ENCODE measurements at regions not wholly inside any gene's neighbourhood (a gene's known extent, or its start where the extent isn't known, plus 50 kb on each side); places are given as distances from the start of the nearest gene placed in this dataset.

DNA sequence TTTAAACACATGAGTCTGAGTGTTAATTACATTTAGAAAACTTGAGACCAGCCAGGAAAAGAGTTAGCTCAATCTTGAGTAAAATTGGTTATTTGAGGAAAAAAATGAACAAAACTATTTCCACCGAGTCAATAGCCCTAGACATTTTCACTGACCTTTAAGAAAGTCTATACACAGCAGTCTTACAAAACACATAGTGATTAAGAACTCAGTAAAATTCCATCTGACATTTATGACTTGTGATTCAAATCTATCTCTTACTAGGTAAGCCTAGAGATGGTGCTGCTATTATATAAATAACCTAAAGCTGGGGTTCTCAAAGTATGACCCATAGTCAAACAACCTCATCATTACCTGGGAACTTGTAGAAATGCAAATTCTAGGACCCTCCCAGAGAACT is 109.1 kb upstream of the COL8A1 start:
- no peak for DNase-seq (ENCODE audit: low read depth)
- no peak overlapping the region for H3K4me3 ChIP-seq (ENCODE audit: low read depth, low read length)
- TF ChIP-seq, protein P1, sequence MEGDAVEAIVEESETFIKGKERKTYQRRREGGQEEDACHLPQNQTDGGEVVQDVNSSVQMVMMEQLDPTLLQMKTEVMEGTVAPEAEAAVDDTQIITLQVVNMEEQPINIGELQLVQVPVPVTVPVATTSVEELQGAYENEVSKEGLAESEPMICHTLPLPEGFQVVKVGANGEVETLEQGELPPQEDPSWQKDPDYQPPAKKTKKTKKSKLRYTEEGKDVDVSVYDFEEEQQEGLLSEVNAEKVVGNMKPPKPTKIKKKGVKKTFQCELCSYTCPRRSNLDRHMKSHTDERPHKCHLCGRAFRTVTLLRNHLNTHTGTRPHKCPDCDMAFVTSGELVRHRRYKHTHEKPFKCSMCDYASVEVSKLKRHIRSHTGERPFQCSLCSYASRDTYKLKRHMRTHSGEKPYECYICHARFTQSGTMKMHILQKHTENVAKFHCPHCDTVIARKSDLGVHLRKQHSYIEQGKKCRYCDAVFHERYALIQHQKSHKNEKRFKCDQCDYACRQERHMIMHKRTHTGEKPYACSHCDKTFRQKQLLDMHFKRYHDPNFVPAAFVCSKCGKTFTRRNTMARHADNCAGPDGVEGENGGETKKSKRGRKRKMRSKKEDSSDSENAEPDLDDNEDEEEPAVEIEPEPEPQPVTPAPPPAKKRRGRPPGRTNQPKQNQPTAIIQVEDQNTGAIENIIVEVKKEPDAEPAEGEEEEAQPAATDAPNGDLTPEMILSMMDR (conservative IDR thresholded peaks at IDR 0.05; ENCODE audit: low read depth, low read length) = no peak

DNA sequence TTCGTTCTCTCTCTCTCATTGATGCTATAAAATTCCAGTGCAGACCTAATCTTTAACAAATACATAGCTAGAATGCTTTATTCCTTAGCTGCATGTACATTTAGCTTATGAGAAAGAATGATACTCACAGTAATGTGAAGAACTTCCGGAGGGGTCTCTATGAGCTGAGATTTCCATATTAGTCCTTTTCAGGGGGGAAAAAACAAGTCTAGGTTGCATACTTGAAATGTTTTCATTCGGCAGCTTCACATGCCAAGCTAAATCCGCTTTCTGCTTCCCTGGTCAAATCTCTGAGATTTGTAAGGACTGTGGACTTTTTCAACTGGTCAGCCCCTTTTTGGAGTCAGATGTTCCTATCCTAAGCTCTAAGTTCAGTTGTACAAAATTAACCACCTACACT is 111.5 kb upstream of the COL8A1 start:
- H3K4me3 ChIP-seq (ENCODE audit: low read depth, low read length) = no peak overlapping the region
- TF ChIP-seq, protein P1 (conservative IDR thresholded peaks at IDR 0.05; ENCODE audit: low read depth, low read length) = no peak
- DNase-seq (ENCODE audit: low read depth) = peak; percentile 78

DNA sequence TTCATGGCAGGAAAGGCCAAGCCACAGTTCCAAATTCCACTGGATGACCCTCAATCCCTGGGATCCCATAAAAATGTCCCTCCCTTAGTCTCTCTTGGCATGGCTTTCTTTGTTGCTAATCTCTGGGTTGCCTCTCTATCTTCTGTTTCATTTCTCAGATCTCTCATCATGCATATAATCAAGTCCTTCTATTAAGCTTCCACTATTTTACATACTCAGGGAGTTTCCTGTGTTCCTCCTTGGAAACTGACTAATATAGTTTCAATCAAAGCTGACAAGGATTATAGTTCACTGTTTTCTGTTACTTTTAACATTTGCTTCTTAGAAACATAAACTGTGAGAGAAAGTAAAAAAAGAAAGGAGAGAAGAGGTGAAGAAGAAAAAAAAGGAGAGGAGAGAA is 113.8 kb upstream of the COL8A1 start:
- no peak overlapping the region for H3K4me3 ChIP-seq (ENCODE audit: low read depth, low read length)
- no peak for DNase-seq (ENCODE audit: low read depth)
- TF ChIP-seq, protein P1 (conservative IDR thresholded peaks at IDR 0.05; ENCODE audit: low read depth, low read length) = no peak

DNA sequence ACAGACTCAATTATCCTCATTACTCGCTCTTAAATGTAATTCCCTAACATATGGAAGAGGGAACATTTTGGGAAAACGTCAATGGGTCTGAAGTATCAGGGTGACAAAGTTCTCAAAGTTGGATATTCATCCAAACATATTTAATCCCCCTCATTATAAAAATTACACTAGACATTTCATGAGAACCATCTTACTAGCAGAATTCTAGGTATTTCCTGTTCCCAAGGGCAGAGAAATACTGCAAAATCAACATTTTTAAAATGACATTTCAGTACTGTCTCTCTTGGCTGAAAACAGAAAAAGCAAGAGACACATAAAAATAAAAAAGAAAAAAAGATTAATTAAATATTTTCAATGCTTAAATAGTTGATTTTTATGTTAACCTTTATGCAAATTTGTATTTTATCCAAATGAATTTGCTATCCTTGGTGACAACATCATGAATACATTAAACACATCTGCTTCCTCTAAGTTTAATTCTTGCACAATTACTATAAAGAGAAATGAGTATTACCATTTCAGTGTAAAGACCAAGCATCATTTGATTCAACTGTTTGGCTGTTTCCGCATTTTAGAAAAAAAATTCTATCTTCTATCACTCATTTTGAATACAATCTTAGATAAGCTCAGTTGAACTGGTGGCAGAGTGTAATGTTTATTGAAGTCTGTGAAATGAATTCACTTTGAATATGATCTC is 114.8 kb upstream of the COL8A1 start:
- no peak for DNase-seq (ENCODE audit: low read depth)
- TF ChIP-seq, protein P1 (conservative IDR thresholded peaks at IDR 0.05; ENCODE audit: low read depth, low read length) = no peak
- H3K4me3 ChIP-seq (ENCODE audit: low read depth, low read length) = no peak overlapping the region

DNA sequence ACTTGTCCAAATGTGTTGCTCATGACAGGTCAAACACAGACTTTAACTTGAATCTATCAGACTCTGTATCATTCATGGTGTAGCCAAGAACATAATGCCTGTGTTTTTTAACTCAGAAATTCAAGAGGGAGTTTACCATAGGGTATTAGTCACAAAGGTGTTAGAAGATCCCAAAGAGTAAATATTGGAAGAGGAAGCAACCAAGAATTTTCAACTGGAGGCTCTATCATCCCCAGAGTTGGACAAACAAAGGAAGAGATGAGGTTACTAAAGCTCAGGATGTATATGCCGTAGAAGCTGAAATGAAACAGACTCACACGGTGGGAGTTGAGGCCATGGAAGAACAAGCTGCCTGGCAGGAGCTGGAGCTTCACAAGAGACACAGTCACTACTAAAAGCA is 116.2 kb upstream of the COL8A1 start:
- TF ChIP-seq, protein P1 (conservative IDR thresholded peaks at IDR 0.05; ENCODE audit: low read depth, low read length) = no peak
- no peak for DNase-seq (ENCODE audit: low read depth)
- H3K4me3 ChIP-seq (ENCODE audit: low read depth, low read length) = no peak overlapping the region

DNA sequence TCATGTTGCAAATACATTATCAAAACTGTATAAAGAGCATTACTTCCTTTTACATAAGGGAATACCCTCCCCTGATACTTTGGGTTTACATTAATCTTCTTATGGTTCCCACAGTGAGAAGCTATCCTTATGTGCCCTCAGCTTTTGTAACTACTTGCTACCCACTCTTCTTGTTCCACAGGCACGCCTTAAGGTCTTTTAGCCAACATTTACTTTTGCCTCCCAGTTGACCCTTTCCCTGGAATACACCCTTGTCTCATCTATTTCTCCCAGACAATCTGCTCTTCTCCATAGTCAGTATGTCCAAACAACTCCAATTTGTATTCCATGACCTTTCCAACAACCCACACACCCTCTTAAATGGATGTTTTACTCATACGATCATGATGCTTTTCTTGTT is 116.8 kb upstream of the COL8A1 start:
- H3K4me3 ChIP-seq (ENCODE audit: low read depth, low read length) = no peak overlapping the region
- TF ChIP-seq, protein P1 (conservative IDR thresholded peaks at IDR 0.05; ENCODE audit: low read depth, low read length) = no peak
- no peak for DNase-seq (ENCODE audit: low read depth)

DNA sequence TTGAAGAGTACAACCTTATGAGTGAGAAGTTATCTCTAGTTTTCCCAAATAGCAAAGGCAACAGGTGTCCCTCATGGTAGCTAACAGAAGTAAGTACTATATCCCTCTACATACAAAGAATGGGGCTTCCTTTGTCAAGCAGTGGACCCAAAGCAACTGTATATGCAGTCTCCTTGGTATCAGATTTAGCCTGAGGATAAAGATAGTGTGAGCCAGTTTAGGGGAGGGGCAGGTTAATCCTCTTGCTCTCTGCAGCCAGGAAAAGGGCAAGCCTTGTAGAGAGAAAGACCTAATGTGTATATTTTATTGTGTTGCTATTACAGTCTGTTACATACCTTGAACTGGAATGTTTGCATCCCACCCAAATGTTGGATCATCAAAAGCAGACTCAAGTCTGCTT is 117.9 kb upstream of the COL8A1 start:
- no peak overlapping the region for H3K4me3 ChIP-seq (ENCODE audit: low read depth, low read length)
- DNase-seq (ENCODE audit: low read depth) = no peak
- TF ChIP-seq, protein P1 (conservative IDR thresholded peaks at IDR 0.05; ENCODE audit: low read depth, low read length) = no peak

Measured in choroid plexus epithelial cell (primary cell).